IMR-90 (cell line): ENCODE measurements at regions not wholly inside any gene's neighbourhood (a gene's known extent, or its start where the extent isn't known, plus 50 kb on each side); places are given as distances from the start of the nearest gene placed in this dataset.

Experiments used
- ATAC-seq: fragments of 200-7000 bp; cut with Tn5 transposase; 2 replicates; pipeline ENCODE4 v1.9.1; 2020; ENCODE audit warnings: low read depth, mild to moderate bottlenecking, moderate library complexity
- BruUV-seq: library from RNA; stranded (reverse); fragments of 400-500 nt; replicated peaks from 2 replicates; lab custom pipeline; 2021; lab: Mats Ljungman, UMichigan
- CTCF ChIA-PET: fragments of 300-600 bp; formaldehyde crosslinking; extraction: SDS; loops from one replicate; lab custom pipeline; 2021; ENCODE audit warnings: antibody characterized with exemption; lab: Yijun Ruan, JAX
- POLR2A ChIA-PET: fragments of 300-600 bp; sonication (Branson Sonifier 250); formaldehyde crosslinking; loops from one replicate; lab custom pipeline; 2022; ENCODE audit warnings: antibody characterized with exemption; ENCODE audit not compliant: unreplicated experiment; lab: Charles Lee
- DNase-seq: peaks from one replicate; pipeline ENCODE4 v3.0.0; 2013
- H2AFZ ChIP-seq: replicated peaks from 2 replicates; pipeline ENCODE3; 2013; ENCODE audit warnings: low read length, mild to moderate bottlenecking; ENCODE audit not compliant: poor library complexity
- H2AK5ac ChIP-seq: 2 replicates; pipeline ENCODE4 v1.6.1; 2013; ENCODE audit warnings: low read depth, low read length, inconsistent platforms
- H2AK9ac ChIP-seq: replicated peaks from 2 replicates; pipeline ENCODE3; 2013; ENCODE audit warnings: mild to moderate bottlenecking, low read depth, low read length, moderate library complexity; ENCODE audit not compliant: poor library complexity
- H2BK120ac ChIP-seq: 2 replicates; pipeline ENCODE4 v1.6.1; 2013; ENCODE audit warnings: low read depth, low read length, inconsistent platforms
- H2BK15ac ChIP-seq: 3 replicates; pipeline ENCODE4 v1.6.1; 2013; ENCODE audit warnings: low read depth, low read length, inconsistent platforms
- H2BK20ac ChIP-seq: 2 replicates; pipeline ENCODE4 v1.6.1; 2013; ENCODE audit warnings: low read depth, mild to moderate bottlenecking, inconsistent platforms, low read length, moderate library complexity
- H2BK5ac ChIP-seq: 2 replicates; pipeline ENCODE4 v1.6.1; 2013; ENCODE audit warnings: mild to moderate bottlenecking, low read depth, low read length, inconsistent platforms; ENCODE audit not compliant: poor library complexity, severe bottlenecking
- H3K14ac ChIP-seq: replicated peaks from 2 replicates; pipeline ENCODE4 v1.6.1; 2013; ENCODE audit warnings: low read depth, low read length, inconsistent platforms
- H3K18ac ChIP-seq: 2 replicates; pipeline ENCODE4 v1.6.1; 2013; ENCODE audit warnings: low read depth, low read length, control low read depth
- H3K23ac ChIP-seq: 2 replicates; pipeline ENCODE4 v1.6.1; 2013; ENCODE audit warnings: low read depth, low read length, inconsistent platforms
- H3K27ac ChIP-seq: 2 replicates; pipeline ENCODE4 v1.5.1; 2013; ENCODE audit warnings: mild to moderate bottlenecking, control low read depth, low read length; ENCODE audit not compliant: insufficient read depth
- H3K27me3 ChIP-seq: 2 replicates; pipeline ENCODE4 v1.6.1; 2013; ENCODE audit warnings: low read length; ENCODE audit not compliant: control insufficient read depth, insufficient read depth
- H3K36me3 ChIP-seq: 2 replicates; pipeline ENCODE4 v1.6.1; 2013; ENCODE audit warnings: low read length, mixed read lengths; ENCODE audit not compliant: control insufficient read depth, insufficient read depth
- H3K4ac ChIP-seq: 2 replicates; pipeline ENCODE4 v1.6.1; 2013; ENCODE audit warnings: low read depth, low read length, inconsistent platforms
- H3K4me1 ChIP-seq: 2 replicates; pipeline ENCODE4 v1.6.1; 2013; ENCODE audit warnings: low read length, mixed read lengths; ENCODE audit not compliant: control insufficient read depth, insufficient read depth
- H3K4me2 ChIP-seq: 2 replicates; pipeline ENCODE4 v1.6.1; 2013; ENCODE audit warnings: low read depth, mild to moderate bottlenecking, control low read depth, low read length, moderate library complexity
- H3K4me3 ChIP-seq: 2 replicates; pipeline ENCODE4 v1.5.1; 2013; ENCODE audit warnings: low read depth, mild to moderate bottlenecking, control low read depth, low read length, moderate library complexity; ENCODE audit not compliant: insufficient read depth
- H3K56ac ChIP-seq: 2 replicates; pipeline ENCODE4 v1.6.1; 2013; ENCODE audit warnings: low read length, inconsistent platforms; ENCODE audit not compliant: insufficient read depth; ENCODE audit errors: extremely low read depth
- H3K79me1 ChIP-seq, 2 experiments: 2 replicates each; pipeline ENCODE4 v1.6.1; 2013; ENCODE audit warnings: low read length in 2 of 2, inconsistent platforms in 1 of 2, low read depth in 1 of 2
- H3K9ac ChIP-seq: 2 replicates; pipeline ENCODE4 v1.6.1; 2013; ENCODE audit warnings: low read depth, low read length, control low read depth
- H3K9me1 ChIP-seq: 2 replicates; pipeline ENCODE4 v1.6.1; 2013; ENCODE audit warnings: low read length, inconsistent platforms; ENCODE audit not compliant: insufficient read depth
- H3K9me3 ChIP-seq: 2 replicates; pipeline ENCODE4 v1.6.1; 2013; ENCODE audit warnings: low read length; ENCODE audit not compliant: control insufficient read depth, insufficient read depth
- H4K20me1 ChIP-seq: 2 replicates; pipeline ENCODE4 v1.6.1; 2013; ENCODE audit warnings: low read length, inconsistent platforms; ENCODE audit not compliant: insufficient read depth
- H4K5ac ChIP-seq: 2 replicates; pipeline ENCODE4 v1.6.1; 2013; ENCODE audit warnings: mild to moderate bottlenecking, low read depth, low read length, control low read depth
- H4K8ac ChIP-seq, 2 experiments: 2 replicates each; pipeline ENCODE4 v1.6.1; 2013; ENCODE audit warnings: low read depth in 2 of 2, low read length in 2 of 2, control low read depth in 1 of 2, inconsistent platforms in 1 of 2
- H4K91ac ChIP-seq: 2 replicates; pipeline ENCODE4 v1.6.1; 2013; ENCODE audit warnings: low read depth, low read length, inconsistent platforms; ENCODE audit not compliant: insufficient read depth
- CHD1 ChIP-seq: IDR thresholded peaks from 2 replicates; pipeline ENCODE4 v1.6.1; 2012; ENCODE audit warnings: low read depth, low read length, improper control_type of control experiment
- MAZ ChIP-seq: IDR thresholded peaks from 2 replicates; pipeline ENCODE4 v1.6.1; 2012; ENCODE audit warnings: low read depth, mild to moderate bottlenecking, low read length, improper control_type of control experiment, moderate library complexity, borderline replicate concordance
- RAD21 ChIP-seq: IDR thresholded peaks from 2 replicates; pipeline ENCODE4 v1.6.1; 2012; ENCODE audit warnings: low read length, improper control_type of control experiment
- SMC3 ChIP-seq: fragments of 150-350 bp; IDR thresholded peaks from 2 replicates; pipeline ENCODE4 v1.6.1; 2016; ENCODE audit warnings: low read depth, mild to moderate bottlenecking, antibody characterized with exemption, low read length, moderate library complexity
- WGBS, 2 experiments: methylation state at CpG; one replicate each; pipeline versions ENCODE4 v1.1.5 to v1.1.7; 2013; ENCODE audit warnings: missing lambda C conversion rate in 2 of 2; ENCODE audit not compliant: insufficient read length in 1 of 2; ENCODE audit errors: extremely low coverage in 2 of 2; 5-methylcytosine and 5-hydroxymethylcytosine counted together
- dilution Hi-C: fragments of 300-500 bp; cut with HindIII; formaldehyde crosslinking; loops from one replicate; pipeline ENCODE4 v1.14.3; 2018; ENCODE audit warnings: low sequenced_read_pairs; ENCODE audit not compliant: unreplicated experiment
- in situ Hi-C: fragments of 300-500 bp; cut with MboI; formaldehyde crosslinking; loops from 3 replicates; pipeline ENCODE4 v1.14.3; 2019; ENCODE audit warnings: low sequenced_read_pairs, inconsistent platforms, mixed read lengths
- intact Hi-C: fragments of 100-400 bp; cut with micrococcal nuclease; formaldehyde crosslinking; loops from 2 replicates; pipeline ENCODE4 v1.10.0; 2022
- TF ChIP-seq, protein P1 (sequence below): conservative IDR thresholded peaks from 2 replicates; pipeline ENCODE4 v1.5.1; 2012; ENCODE audit warnings: mild to moderate bottlenecking, low read depth, low read length, improper control_type of control experiment

GRCh38 chr7:81501220-81501619, 268.6 kb downstream of the HGF start:
- Histone ChIP-seq H3K9ac (no peak overlapping the region), H2BK5ac (peak overlapping the region; percentile 85), H2BK15ac (0 out of 3 replicates have a peak overlapping the region, but pooled peaks have one; percentile 19), H3K4me3 (no peak overlapping the region), H2BK120ac (peak overlapping the region; percentile 92), H3K36me3 (no peaks in the 10 kb centered on the region), H3K27me3 (no peaks in the 10 kb centered on the region), H4K91ac (peak overlapping the region; percentile 46; the same call in 1 of the 2 replicates), H3K27ac (peak overlapping the region; percentile 26; the same call in 1 of the 2 replicates), H2AFZ (no peak overlapping the region), H3K4me2 (no peak overlapping the region), H2BK20ac (peak overlapping the region; percentile 82), H3K23ac (no peak overlapping the region), H2AK9ac (no peak overlapping the region), H3K18ac (peak overlapping the region; percentile 34; the same call in 1 of the 2 replicates), H3K4me1 (no peaks in the 10 kb centered on the region), H3K4ac (no peak overlapping the region; the same call in 1 of the 2 replicates), H4K8ac (peak overlapping the region; percentile 55 to 66; a peak in 2 of 4 replicates), H2AK5ac (no peak overlapping the region), H3K14ac (no peak overlapping the region), H3K56ac (0 out of 2 replicates have a peak overlapping the region, but pooled peaks have one; percentile 62), H4K5ac (peak overlapping the region; percentile 60; the same call in 1 of the 2 replicates), H3K9me3 (no peaks in the 10 kb centered on the region), H3K79me1 (no peaks in the 10 kb centered on the region), H3K9me1 (no peaks in the 10 kb centered on the region), H4K20me1 (no peaks in the 10 kb centered on the region)
- CTCF ChIA-PET, result interaction anchor here (0.6 to 4.5 kb wide), 11 partner anchors 119 to 521 kb away, joined by 3 to 20 read pairs (median 5); partner anchors contain the start of gene HGF
- dilution Hi-C loops, result no loop called here
- peak; percentile 75 for TF ChIP-seq SMC3
- peak; percentile 78 for TF ChIP-seq RAD21
- TF ChIP-seq CHD1, result no peak
- no peak for TF ChIP-seq MAZ
- TF ChIP-seq, protein P1, sequence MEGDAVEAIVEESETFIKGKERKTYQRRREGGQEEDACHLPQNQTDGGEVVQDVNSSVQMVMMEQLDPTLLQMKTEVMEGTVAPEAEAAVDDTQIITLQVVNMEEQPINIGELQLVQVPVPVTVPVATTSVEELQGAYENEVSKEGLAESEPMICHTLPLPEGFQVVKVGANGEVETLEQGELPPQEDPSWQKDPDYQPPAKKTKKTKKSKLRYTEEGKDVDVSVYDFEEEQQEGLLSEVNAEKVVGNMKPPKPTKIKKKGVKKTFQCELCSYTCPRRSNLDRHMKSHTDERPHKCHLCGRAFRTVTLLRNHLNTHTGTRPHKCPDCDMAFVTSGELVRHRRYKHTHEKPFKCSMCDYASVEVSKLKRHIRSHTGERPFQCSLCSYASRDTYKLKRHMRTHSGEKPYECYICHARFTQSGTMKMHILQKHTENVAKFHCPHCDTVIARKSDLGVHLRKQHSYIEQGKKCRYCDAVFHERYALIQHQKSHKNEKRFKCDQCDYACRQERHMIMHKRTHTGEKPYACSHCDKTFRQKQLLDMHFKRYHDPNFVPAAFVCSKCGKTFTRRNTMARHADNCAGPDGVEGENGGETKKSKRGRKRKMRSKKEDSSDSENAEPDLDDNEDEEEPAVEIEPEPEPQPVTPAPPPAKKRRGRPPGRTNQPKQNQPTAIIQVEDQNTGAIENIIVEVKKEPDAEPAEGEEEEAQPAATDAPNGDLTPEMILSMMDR, result peak; percentile 73
- no CpG with 5 or more reads among the region's 2 CpGs for WGBS, 2 experiments
- DNase-seq, result peak; percentile 81
- POLR2A ChIA-PET, result interaction anchor here (1.5 kb wide), 1 partner anchor 269 kb away, joined by 7 read pairs; the partner anchor contains the start of gene HGF
- in situ Hi-C loops, result loop anchor here (5.0 kb wide), 2 partner anchors 216 to 461 kb away; no protein-coding TSS in a partner anchor
- no TSS peak for BruUV-seq
- ATAC-seq, result peak; percentile 78
- intact Hi-C loops, result loop anchor here (1.0 to 5.0 kb wide), 6 partner anchors 116 to 455 kb away; partner anchors contain the start of gene HGF
